Ammon's horn (tissue), 1 donor: ENCODE measurements at regions not wholly inside any gene's neighbourhood (a gene's known extent, or its start where the extent isn't known, plus 50 kb on each side); places are given as distances from the start of the nearest gene placed in this dataset.
A peak's percentile ranks its signal among the peaks of the same experiment; 100 is the strongest.

ENCODE experiments used
- DNase-seq: peaks from one replicate; pipeline ENCODE4 v3.0.0-alpha.2; 2016; ENCODE audit warnings: low spot score

GRCh38 chr18:21997207-21998143 lies 171.9 kb upstream of the GATA6 start:
- peak; percentile 38 for DNase-seq

GRCh38 chr18:21998486-21998885 lies 170.9 kb upstream of the GATA6 start:
- no peak for DNase-seq

GRCh38 chr18:22001912-22002487 lies 167.4 kb upstream of the GATA6 start:
- no peak for DNase-seq

- DNase-seq = peak; percentile 18
Observed at GRCh38 chr18:22005191-22005841, 164.1 kb upstream of the GATA6 start.

GRCh38 chr18:22006458-22006857 lies 162.9 kb upstream of the GATA6 start:
- DNase-seq = no peak

GRCh38 chr18:22009242-22009641 lies 160.1 kb upstream of the GATA6 start:
- DNase-seq = no peak

- no peak for DNase-seq
Observed at GRCh38 chr18:22013993-22014392, 155.4 kb upstream of the GATA6 start.

GRCh38 chr18:22015156-22015555 lies 154.2 kb upstream of the GATA6 start:
- no peak for DNase-seq

- no peak for DNase-seq
Observed at GRCh38 chr18:22018366-22018765, 151.0 kb upstream of the GATA6 start.

GRCh38 chr18:22019193-22019592 lies 150.2 kb upstream of the GATA6 start:
- DNase-seq = no peak

GRCh38 chr18:22020127-22020866 lies 149.1 kb upstream of the GATA6 start:
- no peak for DNase-seq

- DNase-seq = no peak
Observed at GRCh38 chr18:22020867-22021370, 148.5 kb upstream of the GATA6 start.

GRCh38 chr18:22021701-22022100 lies 147.7 kb upstream of the GATA6 start:
- no peak for DNase-seq

GRCh38 chr18:22024924-22025323 lies 144.5 kb upstream of the GATA6 start:
- no peak for DNase-seq

GRCh38 chr18:22026362-22026761 lies 143.0 kb upstream of the GATA6 start:
- DNase-seq = no peak

GRCh38 chr18:22026889-22027288 lies 142.5 kb upstream of the GATA6 start:
- no peak for DNase-seq

GRCh38 chr18:22031611-22032010 lies 137.8 kb upstream of the GATA6 start:
- no peak for DNase-seq

GRCh38 chr18:22032392-22032961 lies 136.9 kb upstream of the GATA6 start:
- no peak for DNase-seq

- DNase-seq = no peak
Observed at GRCh38 chr18:22033085-22033484, 136.3 kb upstream of the GATA6 start.

GRCh38 chr18:22034276-22034675 lies 135.1 kb upstream of the GATA6 start:
- no peak for DNase-seq

GRCh38 chr18:22040533-22040932 lies 128.9 kb upstream of the GATA6 start:
- DNase-seq = no peak

- no peak for DNase-seq
Observed at GRCh38 chr18:22043837-22044236, 125.6 kb upstream of the GATA6 start.
